HG03139 (cell line): ENCODE measurements at regions not wholly inside any gene's neighbourhood (a gene's known extent, or its start where the extent isn't known, plus 50 kb on each side); places are given as distances from the start of the nearest gene placed in this dataset.
"Not testable (repeated sequence)": the region's sequence is repeated elsewhere in the genome, so short reads cannot be mapped to it uniquely, and the experiment has no call there.

ENCODE experiments used
- ATAC-seq: cut with Tn5 transposase; IDR thresholded peaks from one replicate; pipeline ENCODE4 v1.9.1; 2021; ENCODE audit not compliant: unreplicated experiment

DNA sequence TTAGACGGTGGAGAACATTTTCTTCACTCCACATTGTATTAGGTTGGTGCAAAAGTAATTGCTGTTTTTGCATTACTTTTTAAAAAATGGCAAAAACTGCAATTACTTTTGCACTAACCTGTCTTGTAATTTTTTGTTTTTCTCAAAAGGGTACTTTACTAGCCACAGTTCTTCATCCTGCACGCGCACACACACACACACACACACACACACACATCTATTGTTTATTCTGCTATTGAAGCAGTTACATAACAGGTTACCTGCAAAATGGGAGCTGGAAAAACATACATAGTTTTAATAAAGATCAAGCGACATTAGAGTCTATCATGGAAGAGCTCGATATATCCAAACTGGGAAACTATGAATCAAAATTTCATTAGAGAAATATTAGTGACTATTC is 235.2 kb downstream of the SIM1 start:
- ATAC-seq: no peak

DNA sequence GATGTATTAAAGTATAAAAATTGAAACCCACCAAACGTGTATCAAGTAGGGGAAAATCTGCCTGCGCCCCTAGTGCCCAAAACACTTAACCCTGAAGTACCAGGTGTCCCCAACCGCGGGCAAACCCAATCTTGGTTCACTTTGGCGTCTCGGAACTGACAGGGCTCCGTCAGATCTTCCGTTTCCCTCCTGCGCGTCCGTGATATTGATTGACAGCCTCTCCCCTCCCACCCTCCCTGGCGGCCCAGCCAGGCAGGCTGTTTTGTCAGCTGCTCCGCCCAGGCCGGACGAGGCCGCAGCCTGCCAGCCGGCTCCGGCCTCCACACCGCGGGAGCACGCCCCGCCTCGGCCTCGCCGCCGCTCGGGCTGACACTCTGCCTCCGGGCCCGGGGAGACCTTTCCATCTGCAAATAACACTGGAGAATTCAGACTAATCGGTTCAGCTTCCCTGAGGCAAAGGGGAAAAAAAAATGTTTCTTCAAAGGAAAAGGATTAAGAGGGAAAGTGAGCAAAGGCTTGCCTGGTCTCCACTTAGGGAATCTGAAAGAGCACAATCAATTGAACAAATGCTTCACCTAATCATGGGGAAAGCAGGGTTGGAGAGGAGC is 234.9 kb upstream of the MCHR2 start:
- ATAC-seq: peak; percentile 99

DNA sequence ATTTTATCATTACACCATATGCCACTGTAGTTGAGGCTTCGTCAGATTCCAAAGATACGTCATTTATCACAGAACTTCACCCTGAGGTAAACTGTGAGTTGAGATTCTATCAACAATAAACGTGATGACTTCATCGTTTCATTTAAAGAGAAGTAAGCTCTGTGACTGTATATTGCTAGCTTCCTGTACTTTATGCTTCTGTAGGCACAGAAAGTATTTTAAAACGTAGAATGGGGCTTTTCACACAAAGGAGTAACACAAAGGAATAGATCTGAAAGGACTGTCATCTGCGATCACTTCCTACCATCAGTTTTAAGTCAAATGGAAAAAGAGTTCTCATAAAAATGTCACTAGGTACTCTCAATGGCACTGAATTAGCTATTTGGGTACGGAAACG is 234.4 kb upstream of the MCHR2 start:
- peak; percentile 1 for ATAC-seq

DNA sequence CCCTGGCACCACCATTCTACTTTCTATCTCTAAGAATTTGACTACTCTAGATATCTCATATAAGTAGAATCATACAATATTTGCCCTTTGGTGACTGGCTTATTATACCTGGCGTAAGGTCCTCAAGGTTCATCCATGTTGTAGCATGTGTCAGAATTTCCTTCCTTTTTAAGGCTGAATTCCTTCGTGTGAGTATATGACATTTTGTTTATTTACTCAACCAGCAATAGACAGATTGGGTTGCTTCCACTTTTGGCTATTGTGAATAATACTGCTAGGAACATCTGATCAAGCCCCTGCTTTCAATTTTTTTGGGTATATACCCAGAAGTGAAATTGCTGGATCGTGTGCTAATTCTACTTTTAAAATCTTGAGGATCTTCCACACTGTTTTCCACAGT is 232.8 kb upstream of the MCHR2 start:
- no peak for ATAC-seq

DNA sequence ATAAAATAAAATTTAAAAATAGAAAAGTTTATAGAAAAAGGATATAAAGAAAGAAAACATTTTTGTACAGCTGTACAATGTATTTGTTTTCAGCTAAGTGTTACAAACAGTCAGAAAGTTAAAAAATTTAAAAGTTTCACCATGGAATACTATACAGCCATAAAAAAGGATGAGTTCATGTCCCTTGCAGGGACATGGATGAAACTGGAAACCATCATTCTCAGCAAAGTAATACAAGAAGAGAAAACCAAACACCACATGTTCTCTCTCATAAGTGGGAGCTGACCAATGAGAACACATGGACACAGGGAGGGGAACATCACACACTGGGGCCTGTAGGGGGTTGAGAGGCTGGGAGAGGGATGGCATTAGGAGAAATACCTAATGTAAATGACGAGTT is 229.9 kb upstream of the MCHR2 start:
- not testable (repeated sequence) for ATAC-seq

DNA sequence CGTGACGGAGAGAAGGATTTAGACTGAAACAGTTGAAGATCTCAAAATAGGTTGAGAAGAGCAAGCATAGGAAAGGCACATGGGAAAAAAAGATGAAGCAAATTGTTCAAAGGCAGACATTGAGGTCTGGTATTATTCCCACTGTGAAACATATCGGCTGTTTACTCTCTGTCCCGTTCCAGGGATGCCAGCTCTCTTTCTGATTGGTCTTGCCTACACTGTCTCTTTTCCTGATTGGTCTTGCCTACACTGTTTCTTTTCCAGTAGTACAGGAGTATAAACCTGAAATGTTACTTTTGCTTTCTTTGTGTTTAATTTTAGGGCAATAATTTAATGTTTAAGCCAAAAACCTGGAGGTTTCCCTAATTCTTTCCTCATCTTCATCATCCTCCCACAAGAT is 226.5 kb upstream of the MCHR2 start:
- no peak for ATAC-seq

DNA sequence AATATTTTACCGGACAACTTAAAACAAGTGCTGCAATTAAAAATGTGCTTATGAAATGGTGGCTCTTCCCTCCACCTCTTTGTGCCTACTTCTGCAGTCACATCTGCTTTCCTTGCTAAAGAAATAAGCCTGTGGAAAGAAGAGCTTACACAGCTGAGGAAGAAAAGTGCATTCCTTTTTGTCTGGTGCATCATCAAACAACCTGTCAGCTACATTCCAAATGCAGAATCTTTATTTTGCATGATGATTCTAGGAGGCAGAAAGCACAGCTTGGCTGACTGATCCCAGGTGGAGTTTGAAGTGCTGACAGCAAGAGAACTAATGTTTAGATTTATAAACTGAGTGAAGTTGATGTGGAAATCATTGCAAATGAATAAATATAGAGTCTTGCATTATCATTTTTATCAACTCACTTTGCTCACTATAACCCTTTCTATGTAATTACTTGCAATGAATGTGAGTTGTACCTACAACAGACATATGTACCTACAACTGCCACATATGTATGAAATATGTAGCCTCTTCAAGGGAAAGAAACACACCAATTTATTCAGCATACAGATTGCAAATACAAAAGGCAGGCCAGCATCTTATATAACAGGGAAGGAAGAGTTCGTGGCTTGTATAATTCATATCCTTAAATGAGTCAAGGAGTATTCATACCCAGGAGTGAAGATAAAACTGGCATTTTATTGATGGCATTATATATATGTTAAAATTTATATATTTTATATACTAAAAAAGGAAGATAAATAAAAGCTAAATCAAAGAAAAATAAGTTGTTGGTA is 223.4 kb upstream of the MCHR2 start:
- ATAC-seq: no peak

DNA sequence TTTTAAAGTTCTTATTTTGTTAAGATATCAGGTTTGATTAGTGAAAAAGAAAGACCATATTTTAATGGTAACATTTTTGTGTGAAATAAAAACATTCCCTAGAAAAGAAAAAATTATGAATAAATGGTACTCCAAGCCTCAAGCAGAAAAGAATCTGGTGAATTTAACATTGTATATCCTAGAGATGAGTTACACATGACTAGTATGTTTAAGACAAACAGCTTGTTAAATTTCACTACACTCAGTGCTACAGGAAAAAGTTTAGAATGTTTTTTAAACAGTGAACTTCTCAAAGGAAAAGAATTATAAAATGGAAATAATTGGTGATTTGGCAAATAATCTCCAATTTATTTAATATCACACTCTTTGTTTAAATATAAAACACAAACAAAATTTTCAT is 222.7 kb upstream of the MCHR2 start:
- no peak for ATAC-seq

DNA sequence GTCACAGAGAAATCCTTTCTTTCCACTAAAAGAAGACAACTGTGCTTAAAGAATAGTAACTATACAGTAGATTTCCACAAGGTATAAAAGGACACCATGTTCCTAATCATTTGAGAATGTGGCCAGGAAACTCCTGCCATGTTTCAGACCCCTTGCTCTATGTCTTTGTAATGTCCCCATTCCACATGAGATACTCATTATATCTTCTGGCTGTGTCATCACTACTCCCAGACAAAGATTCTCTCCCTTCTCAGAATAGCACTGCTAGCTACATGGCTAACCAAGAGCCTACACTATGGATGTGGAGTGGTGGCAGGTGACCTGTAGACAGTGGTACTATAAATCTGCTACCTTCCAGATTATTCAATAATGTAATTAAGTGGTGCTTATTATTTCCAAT is 218.1 kb upstream of the MCHR2 start:
- no peak for ATAC-seq

DNA sequence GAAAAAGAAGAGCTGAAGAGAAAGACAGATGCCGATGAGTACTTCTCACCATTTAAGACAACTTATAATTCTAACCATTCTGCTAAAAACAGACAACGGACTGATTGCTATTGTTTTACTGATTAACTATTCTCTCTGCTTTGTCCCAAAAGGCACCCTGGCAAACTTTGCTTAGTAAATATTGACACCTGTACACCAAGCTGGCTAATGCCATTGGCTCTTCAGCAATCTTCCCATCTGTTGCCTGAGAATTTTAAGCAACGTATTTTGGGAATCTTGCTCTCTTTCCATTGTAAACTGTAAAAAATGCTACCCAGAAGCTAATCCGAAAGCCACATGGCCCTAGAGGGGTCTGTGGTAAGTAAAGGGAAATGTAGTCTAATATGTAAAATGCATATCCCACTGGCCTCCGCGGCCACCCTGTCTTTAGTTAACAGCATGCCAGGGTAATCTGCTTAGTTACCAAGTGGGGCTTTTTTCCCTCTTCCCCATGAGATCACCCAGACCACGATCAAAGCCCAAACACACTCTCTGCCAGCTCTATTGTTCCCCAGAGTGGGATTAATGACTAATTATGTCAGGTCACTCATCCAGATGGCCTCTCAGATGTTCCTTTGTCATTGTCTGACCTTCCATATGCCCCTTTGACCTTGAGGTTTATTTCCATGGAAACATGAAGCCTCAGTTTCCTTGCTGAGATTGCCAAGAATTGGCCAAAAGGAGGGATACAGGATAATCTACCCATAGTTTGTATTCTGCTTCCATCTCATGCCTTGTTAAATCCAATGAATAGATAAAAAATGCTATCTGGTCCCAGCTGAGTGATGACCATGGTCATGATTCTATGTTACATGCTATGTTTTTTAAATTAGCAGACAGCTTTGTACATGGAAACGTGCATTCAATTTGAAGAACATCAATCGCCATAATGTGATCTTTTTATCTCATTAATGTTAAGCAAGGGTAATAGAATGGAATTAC is 216.4 kb upstream of the MCHR2 start:
- no peak for ATAC-seq

DNA sequence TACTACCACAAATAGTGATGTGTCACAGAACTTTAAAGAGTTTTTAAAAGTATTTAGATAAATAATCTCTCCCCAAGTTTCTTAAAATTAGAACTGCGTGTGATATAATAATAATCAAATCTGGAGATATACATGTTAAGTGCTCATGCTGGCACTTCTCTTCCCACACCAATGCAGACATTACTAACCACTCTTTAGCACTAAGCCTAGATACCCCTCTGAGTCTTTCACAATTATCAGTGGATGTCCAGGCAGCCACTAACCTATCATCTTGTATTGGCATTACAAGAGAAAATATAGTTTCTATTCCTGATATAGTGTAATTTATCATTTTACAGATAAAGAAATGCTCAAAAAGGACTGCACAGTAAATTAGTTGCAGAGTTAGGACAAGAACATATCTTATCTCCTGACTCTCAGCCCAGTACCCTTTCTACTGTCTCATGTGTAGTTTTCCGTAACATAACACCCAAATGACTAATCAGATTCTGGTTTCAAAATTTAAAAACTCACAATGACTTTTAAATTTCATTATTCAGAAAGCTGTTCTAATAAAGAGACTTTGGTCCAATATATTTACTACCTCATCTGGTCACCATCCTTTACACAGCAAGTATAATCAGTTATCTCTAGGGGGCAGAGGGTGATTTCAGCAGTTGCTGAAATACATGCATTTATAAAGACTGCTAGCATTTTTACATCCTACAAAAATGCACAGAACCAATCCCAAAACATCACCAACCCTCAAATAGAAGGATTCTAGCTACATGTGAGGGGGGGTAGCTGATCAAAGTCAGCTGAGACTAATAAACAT is 215.5 kb upstream of the MCHR2 start:
- no peak for ATAC-seq

DNA sequence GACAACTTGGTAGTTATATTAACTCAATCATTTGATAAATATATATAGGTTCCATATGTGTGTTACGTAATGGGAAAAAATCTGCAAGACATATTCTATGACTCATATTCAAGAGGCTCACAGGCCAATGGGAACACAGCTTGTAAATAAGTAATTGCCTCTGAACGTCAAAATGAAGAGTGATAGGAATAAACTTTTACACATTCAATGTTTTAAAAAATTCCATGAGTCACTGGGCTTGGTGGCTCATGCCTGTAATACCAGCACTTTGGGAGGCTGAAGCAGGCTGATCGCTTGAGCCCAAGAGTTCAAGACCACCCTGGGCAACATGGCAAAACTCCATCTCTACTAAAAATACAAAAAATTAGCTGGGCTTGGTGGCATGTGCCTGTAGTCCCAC is 209.4 kb upstream of the MCHR2 start:
- ATAC-seq: no peak

DNA sequence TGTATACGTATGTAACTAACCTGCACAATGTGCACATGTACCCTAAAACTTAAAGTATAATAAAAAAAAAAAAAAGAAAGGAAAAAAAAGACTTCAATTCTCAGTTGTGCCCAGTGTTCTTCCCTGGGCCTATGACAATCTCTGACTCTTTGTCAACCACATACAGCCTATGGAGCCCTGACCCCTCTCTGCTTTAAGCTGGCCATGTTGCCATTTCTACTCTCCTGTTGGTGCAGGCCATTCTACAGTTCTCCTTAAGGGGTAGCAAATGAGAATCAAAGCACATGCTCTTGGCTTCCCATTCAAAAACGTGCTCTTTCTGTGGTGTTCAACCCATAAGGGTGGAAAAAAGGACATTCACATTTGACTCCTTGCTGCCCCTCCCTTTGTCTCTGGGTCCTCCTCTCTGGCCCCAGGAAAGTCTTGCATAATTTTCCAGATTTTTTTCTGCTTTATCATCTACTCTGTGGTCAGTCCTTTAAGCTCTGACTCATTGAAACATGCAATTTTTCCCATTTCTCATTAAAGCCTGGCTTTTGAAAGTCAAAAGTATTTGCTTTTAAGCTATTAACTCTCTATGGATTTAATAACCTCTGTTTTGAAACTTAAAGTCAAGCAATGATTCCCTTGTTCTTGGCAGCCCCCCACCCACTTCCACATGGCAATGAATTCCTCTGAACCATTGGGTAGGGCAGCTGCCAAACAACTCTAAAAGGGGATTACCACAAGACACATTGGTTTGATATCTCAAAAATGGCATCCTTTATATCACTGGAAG is 208.6 kb upstream of the MCHR2 start:
- no peak for ATAC-seq

DNA sequence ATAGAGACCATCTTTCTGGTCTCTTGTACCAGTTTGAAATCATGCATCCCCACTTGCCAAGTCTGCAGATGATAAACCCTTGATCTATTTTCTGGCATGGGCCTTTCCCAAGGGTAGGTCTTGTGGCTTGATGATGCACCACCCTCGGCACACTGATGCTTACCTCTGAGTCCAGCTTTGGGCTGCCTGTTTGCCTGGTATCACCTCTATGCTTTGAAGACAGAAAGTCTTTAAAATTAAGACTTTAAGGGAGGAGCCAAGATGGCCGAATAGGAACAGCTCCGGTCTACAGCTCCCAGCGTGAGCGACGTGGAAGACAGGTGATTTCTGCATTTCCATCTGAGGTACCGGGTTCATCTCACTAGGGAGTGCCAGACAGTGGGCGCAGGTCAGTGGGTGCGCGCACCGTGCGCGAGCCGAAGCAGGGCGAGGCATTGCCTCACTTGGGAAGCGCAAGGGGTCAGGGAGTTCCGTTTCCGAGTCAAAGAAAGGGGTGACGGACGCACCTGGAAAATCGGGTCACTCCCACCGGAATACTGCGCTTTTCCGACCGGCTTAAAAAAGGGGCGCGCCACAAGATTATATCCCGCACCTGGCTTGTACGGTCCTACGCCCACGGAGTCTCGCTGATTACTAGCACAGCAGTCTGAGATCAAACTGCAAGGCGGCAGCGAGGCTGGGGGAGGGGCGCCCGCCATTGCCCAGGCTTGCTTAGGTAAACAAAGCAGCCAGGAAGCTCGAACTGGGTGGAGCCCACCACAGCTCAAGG is 202.4 kb upstream of the MCHR2 start:
- not testable (repeated sequence) for ATAC-seq

DNA sequence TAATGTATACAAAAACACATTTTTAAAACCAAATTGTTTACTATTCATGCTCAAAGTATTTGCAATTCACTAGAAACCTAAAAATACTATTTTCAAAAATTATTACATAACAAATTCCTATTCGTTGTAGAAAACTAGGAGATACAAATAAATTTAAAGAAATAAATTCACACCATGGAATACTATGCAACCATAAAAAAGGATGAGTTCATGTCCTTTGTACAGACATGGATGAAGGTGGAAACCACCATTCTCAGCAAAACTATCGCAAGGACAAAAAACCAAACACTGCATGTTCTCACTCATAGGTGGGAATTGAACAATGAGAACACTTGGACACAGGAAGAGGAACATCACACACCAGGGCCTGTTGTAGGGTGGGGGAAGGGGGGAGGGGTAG is 201.2 kb upstream of the MCHR2 start:
- ATAC-seq: not testable (repeated sequence)

DNA sequence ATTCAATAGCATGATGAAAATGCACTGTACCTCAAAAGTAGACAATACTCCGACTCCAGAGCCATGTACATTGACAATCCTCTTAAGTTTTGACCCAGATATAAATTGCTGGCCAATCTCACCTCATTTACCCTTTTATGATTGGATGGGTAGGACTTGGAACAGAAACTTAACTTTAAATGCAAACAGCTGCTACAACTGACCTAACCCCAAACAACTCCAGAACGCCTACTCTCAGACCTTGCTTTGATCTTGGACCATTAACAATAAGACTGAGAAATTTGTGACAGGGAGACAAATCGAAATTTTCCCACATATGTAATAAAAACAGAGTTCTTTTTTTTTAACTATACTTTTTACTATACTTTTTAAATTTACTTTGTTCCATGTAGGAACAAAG is 200.5 kb upstream of the MCHR2 start:
- no peak for ATAC-seq

DNA sequence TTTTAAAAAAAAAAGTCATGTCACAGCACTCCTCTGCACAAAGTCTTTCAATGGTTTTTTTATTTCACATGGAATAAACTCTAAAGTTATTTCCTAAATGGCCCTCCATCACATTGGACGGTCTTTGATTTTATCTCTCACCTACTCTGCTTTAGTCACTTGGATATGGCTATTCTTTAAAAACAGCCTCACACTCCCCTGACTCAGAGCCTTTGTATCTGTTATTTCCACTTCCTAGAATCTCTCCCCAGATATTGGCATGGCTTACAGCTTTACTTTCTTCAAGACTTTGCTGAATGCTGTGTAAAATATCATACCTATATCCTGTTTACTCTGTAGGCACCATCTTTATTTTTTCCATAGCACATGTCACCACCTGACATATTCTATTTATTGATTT is 194.7 kb upstream of the MCHR2 start:
- ATAC-seq: no peak

DNA sequence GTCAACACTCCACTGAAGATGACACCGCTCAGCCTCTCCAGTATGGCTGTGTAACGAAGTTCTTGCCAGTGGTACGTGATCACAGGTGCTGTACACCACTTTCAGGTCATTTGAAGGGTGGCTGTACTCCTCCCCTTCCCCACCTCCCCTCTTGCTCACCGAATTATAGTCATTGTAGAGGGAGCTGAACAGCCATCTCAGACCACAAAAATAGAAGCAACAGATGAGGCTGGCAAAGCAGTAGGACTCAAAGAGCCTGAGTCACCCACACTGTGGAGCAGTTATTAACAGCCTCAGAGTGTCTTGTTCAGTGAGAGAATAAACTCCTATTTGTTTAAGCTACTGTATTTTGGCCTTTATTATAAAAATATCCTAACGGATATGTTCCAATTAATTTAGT is 192.5 kb upstream of the MCHR2 start:
- ATAC-seq: no peak

DNA sequence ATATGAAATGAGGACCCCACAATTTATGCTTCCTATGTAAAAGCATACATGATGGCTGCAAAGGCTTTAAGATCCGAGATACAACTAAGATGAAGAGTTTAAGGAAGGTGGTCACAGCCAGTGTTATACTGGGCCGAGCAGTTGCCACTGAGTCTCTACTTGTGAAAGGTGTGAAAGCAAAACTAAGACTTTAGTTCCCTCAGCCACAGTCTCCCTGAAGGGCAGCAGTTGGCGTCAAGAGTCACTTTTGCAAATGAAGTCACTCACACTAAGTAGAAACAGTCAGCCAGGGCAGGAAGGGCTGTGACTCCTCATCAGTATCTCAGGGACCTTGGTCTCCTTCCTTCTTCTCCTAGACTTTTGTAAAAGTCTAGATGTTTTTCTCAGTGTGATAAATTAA is 191.6 kb upstream of the MCHR2 start:
- no peak for ATAC-seq
